ENCODE measurements at regions not wholly inside any gene's neighbourhood (a gene's known extent, or its start where the extent isn't known, plus 50 kb on each side); places are given as distances from the start of the nearest gene placed in this dataset.
A peak's percentile ranks its signal among the peaks of the same experiment; 100 is the strongest.

DNA sequence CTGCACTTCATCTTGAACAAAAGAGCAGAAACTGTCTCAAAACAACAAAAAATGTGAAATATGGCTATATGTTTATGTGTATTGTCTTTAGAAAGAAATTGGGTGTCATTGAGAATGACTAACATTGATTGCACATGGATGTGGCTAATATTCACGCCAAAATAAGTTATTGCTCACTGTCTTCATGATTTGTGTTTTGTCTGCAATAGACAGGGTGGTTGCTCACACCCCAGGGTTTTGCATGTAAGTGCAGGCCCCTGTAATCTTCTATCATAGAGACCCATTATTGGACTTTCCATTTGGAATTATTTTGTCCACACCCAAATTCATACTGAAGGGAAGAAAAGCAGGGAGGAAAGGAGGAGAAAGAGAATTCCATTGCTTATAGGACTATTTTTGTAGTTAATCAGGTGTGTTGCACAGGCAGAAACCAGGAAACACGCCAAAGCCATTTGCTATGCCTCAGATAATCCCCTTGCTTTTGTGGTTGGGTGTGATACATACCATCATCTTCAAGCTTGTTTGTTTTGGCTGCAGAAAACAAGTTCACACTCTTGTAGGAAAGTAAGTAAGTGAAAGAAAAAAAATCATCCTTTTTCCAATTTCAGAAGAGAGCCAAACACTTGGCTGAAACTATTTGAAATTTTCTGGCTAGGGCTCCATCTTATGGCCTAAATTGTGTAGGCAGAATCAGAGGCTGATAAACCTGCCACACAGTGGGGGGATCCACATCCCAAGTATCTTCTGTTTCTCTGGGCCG lies 214.1 kb downstream of the COL12A1 start:
- intact Hi-C loops (cut with DNase I; ENCODE audit: low total_unique reads), result no loop called here
- Histone ChIP-seq H3K4me1 (no peaks in the 10 kb centered on the region), H3K27ac (no peak overlapping the region), H3K27me3 (no peaks in the 10 kb centered on the region), H3K4me3 (no peak overlapping the region), H3K9me3 (no peaks in the 10 kb centered on the region), H3K36me3 (no peaks in the 10 kb centered on the region)
- no peak for TF ChIP-seq POLR2A (IDR thresholded peaks at IDR 0.05)
- TF ChIP-seq, protein P1, sequence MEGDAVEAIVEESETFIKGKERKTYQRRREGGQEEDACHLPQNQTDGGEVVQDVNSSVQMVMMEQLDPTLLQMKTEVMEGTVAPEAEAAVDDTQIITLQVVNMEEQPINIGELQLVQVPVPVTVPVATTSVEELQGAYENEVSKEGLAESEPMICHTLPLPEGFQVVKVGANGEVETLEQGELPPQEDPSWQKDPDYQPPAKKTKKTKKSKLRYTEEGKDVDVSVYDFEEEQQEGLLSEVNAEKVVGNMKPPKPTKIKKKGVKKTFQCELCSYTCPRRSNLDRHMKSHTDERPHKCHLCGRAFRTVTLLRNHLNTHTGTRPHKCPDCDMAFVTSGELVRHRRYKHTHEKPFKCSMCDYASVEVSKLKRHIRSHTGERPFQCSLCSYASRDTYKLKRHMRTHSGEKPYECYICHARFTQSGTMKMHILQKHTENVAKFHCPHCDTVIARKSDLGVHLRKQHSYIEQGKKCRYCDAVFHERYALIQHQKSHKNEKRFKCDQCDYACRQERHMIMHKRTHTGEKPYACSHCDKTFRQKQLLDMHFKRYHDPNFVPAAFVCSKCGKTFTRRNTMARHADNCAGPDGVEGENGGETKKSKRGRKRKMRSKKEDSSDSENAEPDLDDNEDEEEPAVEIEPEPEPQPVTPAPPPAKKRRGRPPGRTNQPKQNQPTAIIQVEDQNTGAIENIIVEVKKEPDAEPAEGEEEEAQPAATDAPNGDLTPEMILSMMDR (IDR thresholded peaks at IDR 0.05), result peak in 1 of 4 experiments; percentile 2
- DNase-seq, result no peak

DNA sequence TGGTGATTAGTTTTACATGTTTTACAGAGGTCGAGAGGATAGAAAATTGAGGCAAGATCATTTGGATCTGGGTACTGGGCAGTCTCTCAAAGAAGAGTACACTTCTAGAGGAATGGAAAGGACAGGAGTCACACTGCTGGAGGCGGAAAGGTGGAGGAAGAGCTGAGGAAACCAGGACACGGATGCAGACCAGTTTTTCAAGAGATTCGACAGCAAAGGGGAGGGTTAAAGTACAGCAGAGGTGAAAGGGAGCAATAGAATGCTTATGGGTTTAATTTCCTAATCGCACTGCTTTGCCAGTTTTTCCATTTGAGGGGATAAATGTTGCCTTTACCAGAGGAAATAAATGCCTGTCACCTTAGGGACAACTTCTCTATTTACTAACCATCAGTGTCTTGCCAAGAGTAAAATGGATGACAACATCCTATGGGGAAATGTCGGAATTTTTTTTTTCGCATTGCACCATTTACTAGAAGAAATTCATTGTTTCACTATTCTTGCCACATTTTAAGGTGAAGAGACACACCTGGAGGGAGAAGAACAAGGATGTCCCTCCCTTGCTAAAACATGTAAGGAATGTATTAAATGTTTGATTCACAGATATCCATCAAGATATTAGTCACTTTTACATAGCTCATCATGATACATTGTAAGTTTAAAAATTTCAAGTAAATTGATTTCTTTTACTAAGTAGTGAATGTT lies 226.6 kb downstream of the COL12A1 start:
- Histone ChIP-seq H3K27me3 (no peaks in the 10 kb centered on the region), H3K36me3 (peaks cover 0 to 4% of the 10 kb centered on the region in 2 donors), H3K27ac (no peak overlapping the region), H3K4me3 (no peak overlapping the region), H3K4me1 (peaks cover 0 to 3% of the 10 kb centered on the region in 2 donors), H3K9me3 (no peaks in the 10 kb centered on the region)
- intact Hi-C loops (cut with DNase I; ENCODE audit: low total_unique reads), result no loop called here
- no peak for DNase-seq
- no peak for TF ChIP-seq POLR2A (IDR thresholded peaks at IDR 0.05)
- TF ChIP-seq, protein P1 (IDR thresholded peaks at IDR 0.05), result no peak

DNA sequence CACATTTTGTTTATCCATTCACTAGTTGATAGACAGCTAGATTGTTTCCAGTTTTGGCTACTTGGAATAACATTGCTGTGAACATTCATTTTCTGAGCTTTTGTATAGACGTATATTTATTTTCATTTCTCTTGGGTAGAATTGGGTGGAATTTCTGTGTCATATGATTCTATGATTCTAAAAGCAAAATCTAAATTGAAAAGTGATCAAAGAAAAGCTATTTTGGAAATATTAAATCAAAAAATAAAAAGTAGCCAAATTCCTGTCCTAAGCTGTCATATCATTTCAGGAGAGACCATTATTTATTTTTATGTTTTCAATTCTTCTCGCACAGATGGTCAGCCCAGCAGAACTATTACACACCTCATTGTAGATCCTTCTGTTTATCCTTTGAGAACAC lies 229.2 kb downstream of the COL12A1 start:
- Histone ChIP-seq H3K36me3 (peaks cover 0 to 4% of the 10 kb centered on the region in 2 donors), H3K4me3 (no peak overlapping the region), H3K4me1 (peaks cover 0 to 7% of the 10 kb centered on the region in 2 donors), H3K9me3 (no peaks in the 10 kb centered on the region), H3K27ac (peak overlapping the region; percentile 27 to 29), H3K27me3 (no peaks in the 10 kb centered on the region)
- TF ChIP-seq, protein P1 (IDR thresholded peaks at IDR 0.05), result no peak
- TF ChIP-seq POLR2A (IDR thresholded peaks at IDR 0.05), result no peak
- DNase-seq, result no peak
- intact Hi-C loops (cut with DNase I; ENCODE audit: low total_unique reads), result no loop called here

DNA sequence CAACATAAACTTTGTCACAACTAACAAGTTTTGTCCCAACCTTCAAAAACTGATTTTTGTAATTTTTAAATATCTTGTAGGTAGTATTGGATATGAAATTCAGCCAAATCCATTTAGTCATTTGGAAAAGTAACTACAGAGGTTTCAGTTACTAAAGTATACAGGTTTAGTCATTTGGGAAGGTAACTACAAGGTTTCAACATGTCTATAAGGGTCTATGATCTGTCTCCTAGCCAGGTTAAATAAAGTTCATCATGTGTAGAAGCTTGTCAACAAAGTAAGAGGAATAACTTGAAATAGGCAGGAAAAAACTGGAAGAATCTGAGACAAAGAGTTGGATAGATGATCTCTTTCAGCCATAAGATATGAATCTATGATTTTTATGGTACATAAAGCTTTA lies 229.8 kb downstream of the COL12A1 start:
- H3K27ac ChIP-seq, result peak overlapping the region; percentile 15 to 26
- H3K4me1 ChIP-seq, result peaks cover 0 to 7% of the 10 kb centered on the region in 2 donors
- H3K27me3 ChIP-seq, result no peaks in the 10 kb centered on the region
- no peak for DNase-seq
- H3K36me3 ChIP-seq, result peaks cover 0 to 4% of the 10 kb centered on the region in 2 donors
- TF ChIP-seq, protein P1 (IDR thresholded peaks at IDR 0.05), result no peak
- no peak for TF ChIP-seq POLR2A (IDR thresholded peaks at IDR 0.05)
- intact Hi-C loops (cut with DNase I; ENCODE audit: low total_unique reads), result no loop called here
- no peaks in the 10 kb centered on the region for H3K9me3 ChIP-seq
- H3K4me3 ChIP-seq, result no peak overlapping the region

DNA sequence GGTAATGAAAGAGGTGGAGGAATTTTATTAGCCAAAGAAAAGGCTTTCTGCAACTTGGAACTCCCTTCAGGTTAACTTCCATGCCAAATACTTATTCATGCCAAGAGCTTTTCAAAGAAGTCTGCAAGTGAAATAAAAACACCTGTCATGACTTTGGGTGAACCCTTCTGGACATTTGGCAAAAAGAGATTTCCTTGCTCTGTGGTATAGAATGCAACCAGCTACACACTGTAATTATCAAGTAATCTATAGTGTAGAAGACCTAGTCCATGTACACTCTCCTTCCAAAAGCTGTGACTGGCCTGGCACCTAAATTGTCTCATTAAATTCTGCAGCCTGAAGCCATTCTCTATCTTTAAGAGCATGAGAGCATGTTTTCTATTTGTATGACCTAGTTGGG lies 232.3 kb downstream of the COL12A1 start:
- H3K9me3 ChIP-seq, result no peaks in the 10 kb centered on the region
- no peaks in the 10 kb centered on the region for H3K36me3 ChIP-seq
- peak overlapping the region in 1 of 2 donors; percentile 49 for H3K27ac ChIP-seq
- DNase-seq, result no peak
- H3K27me3 ChIP-seq, result no peaks in the 10 kb centered on the region
- no peak for TF ChIP-seq POLR2A (IDR thresholded peaks at IDR 0.05)
- TF ChIP-seq, protein P1 (IDR thresholded peaks at IDR 0.05), result no peak
- intact Hi-C loops (cut with DNase I; ENCODE audit: low total_unique reads), result no loop called here
- no peak overlapping the region for H3K4me3 ChIP-seq
- H3K4me1 ChIP-seq, result peaks cover 0 to 7% of the 10 kb centered on the region in 2 donors

Measured in uterus (tissue), 3 donors.